K562 (cell line): ENCODE measurements at regions not wholly inside any gene's neighbourhood (a gene's known extent, or its start where the extent isn't known, plus 50 kb on each side); places are given as distances from the start of the nearest gene placed in this dataset.

ENCODE experiments used
- GTF2E2 ChIP-seq: fragments of 200-800 bp; sonication (Bioruptor generic); IDR thresholded peaks from 2 replicates; pipeline ENCODE4 v1.6.1; 2016; ENCODE audit warnings: missing genetic modification characterization, missing compliant biosample characterization
- HDAC2 ChIP-seq: fragments of 450-650 bp; IDR thresholded peaks from 2 replicates; pipeline ENCODE4 v1.6.1; 2016; ENCODE audit warnings: mild to moderate bottlenecking
- TF ChIP-seq, protein P1 (sequence below), 3 experiments: IDR thresholded peaks in 2 of 3; conservative IDR thresholded peaks in 1 of 3; 2 replicates each; pipeline ENCODE4 v1.5.1; 2011 to 2012; ENCODE audit warnings: low read length in 3 of 3, mild to moderate bottlenecking in 3 of 3, control low read depth in 2 of 3, improper control_type of control experiment in 1 of 3, inconsistent platforms in 1 of 3, low read depth in 1 of 3, mixed read lengths in 1 of 3, moderate library complexity in 1 of 3; ENCODE audit not compliant: insufficient read depth in 2 of 3

DNA sequence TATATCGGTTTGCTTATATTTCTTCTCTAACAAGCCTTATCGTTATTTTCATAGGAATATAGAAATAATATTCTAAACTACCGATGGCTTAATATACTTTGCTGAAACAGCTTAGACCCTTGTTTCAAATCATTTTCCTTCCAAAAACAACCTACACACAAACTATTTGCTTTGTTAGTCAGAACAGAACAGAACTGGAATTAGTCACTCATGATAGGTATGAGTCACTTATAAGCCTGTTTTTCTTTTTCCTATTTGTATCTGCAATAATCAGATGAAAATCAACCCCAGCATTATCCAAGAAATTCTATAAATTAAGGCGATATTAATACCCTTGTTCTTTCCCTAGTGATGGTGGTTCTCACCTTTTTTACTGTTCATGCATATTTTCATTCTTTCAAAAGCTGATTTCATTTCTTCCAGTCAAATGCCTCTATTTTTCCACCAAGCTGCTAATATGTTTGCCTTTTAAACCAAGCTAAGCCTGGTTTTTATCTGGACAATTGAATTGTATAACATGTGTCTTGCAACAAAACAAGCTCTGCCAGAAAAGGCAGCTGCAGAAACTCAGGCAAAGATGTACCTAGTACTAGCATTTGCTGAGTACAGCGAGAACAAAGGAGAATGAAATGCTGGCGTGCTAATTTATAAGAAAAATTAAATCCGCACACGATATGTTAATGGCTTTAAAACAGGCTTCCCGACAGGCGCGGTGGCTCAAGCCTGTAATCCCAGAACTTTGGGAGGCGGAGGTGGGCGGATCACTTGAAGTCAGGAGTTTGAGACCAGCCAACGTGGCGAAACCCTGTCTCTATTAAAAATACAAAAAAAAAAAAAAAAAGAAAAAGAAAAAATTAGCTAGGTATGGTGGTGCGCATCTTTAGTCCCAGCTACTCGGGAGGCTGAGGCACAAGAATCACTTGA is 1418.2 kb downstream of the AACS start:
- TF ChIP-seq HDAC2 (no peak), GTF2E2 (no peak)
- TF ChIP-seq, protein P1, sequence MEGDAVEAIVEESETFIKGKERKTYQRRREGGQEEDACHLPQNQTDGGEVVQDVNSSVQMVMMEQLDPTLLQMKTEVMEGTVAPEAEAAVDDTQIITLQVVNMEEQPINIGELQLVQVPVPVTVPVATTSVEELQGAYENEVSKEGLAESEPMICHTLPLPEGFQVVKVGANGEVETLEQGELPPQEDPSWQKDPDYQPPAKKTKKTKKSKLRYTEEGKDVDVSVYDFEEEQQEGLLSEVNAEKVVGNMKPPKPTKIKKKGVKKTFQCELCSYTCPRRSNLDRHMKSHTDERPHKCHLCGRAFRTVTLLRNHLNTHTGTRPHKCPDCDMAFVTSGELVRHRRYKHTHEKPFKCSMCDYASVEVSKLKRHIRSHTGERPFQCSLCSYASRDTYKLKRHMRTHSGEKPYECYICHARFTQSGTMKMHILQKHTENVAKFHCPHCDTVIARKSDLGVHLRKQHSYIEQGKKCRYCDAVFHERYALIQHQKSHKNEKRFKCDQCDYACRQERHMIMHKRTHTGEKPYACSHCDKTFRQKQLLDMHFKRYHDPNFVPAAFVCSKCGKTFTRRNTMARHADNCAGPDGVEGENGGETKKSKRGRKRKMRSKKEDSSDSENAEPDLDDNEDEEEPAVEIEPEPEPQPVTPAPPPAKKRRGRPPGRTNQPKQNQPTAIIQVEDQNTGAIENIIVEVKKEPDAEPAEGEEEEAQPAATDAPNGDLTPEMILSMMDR (IDR thresholded peaks at IDR 0.05 in 2 of 3, conservative IDR thresholded peaks at IDR 0.05 in 1 of 3; ENCODE audit: insufficient read depth in 2 of 3, low read depth in 1 of 3, low read length in 3 of 3) = no peak
